Activated naive CD4-positive, alpha-beta T cell treated with anti-CD3 and anti-CD28 coated beads, Interleukin-2, amount 50 U/mL, for 24 hours (primary cell): ENCODE measurements at regions not wholly inside any gene's neighbourhood (a gene's known extent, or its start where the extent isn't known, plus 50 kb on each side); places are given as distances from the start of the nearest gene placed in this dataset.
"Not testable (repeated sequence)": the region's sequence is repeated elsewhere in the genome, so short reads cannot be mapped to it uniquely, and the experiment has no call there.

ENCODE experiments used
- H3K27ac Mint-ChIP-seq: one replicate; pipeline ENCODE4 v1.8.0; 2021; ENCODE audit warnings: mild to moderate bottlenecking, mixed read lengths
- H3K27me3 Mint-ChIP-seq: one replicate; pipeline ENCODE4 v1.8.0; 2021; ENCODE audit warnings: mixed read lengths
- H3K36me3 Mint-ChIP-seq: one replicate; pipeline ENCODE4 v1.8.0; 2021; ENCODE audit warnings: mixed read lengths
- H3K4me1 Mint-ChIP-seq: one replicate; pipeline ENCODE4 v1.8.0; 2021; ENCODE audit warnings: mixed read lengths
- H3K4me3 Mint-ChIP-seq: one replicate; pipeline ENCODE4 v1.8.0; 2021; ENCODE audit warnings: mild to moderate bottlenecking, mixed read lengths
- H3K9me3 Mint-ChIP-seq: one replicate; pipeline ENCODE4 v1.8.0; 2021; ENCODE audit warnings: mixed read lengths

- Mint-ChIP-seq H3K27me3 (peaks cover 2% of the 10 kb centered on the region), H3K9me3 (no peaks in the 10 kb centered on the region), H3K36me3 (no peaks in the 10 kb centered on the region), H3K27ac (no peak overlapping the region), H3K4me1 (no peaks in the 10 kb centered on the region), H3K4me3 (no peak overlapping the region)
Observed at GRCh38 chr18:70415823-70416488, 127.1 kb downstream of the SOCS6 start.

- no peaks in the 10 kb centered on the region for H3K9me3 Mint-ChIP-seq
- no peaks in the 10 kb centered on the region for H3K36me3 Mint-ChIP-seq
- H3K4me1 Mint-ChIP-seq, result no peaks in the 10 kb centered on the region
- H3K27me3 Mint-ChIP-seq, result peaks cover 8% of the 10 kb centered on the region
- no peak overlapping the region for H3K4me3 Mint-ChIP-seq
- H3K27ac Mint-ChIP-seq, result no peak overlapping the region
Observed at GRCh38 chr18:70414315-70414900, 125.6 kb downstream of the SOCS6 start.

GRCh38 chr18:70413455-70413854, 124.6 kb downstream of the SOCS6 start:
- Mint-ChIP-seq H3K27me3 (peaks cover 8% of the 10 kb centered on the region), H3K27ac (no peak overlapping the region), H3K4me3 (no peak overlapping the region), H3K36me3 (no peaks in the 10 kb centered on the region), H3K4me1 (no peaks in the 10 kb centered on the region), H3K9me3 (no peaks in the 10 kb centered on the region)

GRCh38 chr18:70411876-70412435, 123.1 kb downstream of the SOCS6 start:
- H3K4me3 Mint-ChIP-seq, result no peak overlapping the region

GRCh38 chr18:70411307-70411706, 122.5 kb downstream of the SOCS6 start:
- Mint-ChIP-seq H3K36me3 (no peaks in the 10 kb centered on the region), H3K4me1 (no peaks in the 10 kb centered on the region), H3K27me3 (peaks cover 8% of the 10 kb centered on the region), H3K9me3 (no peaks in the 10 kb centered on the region), H3K27ac (no peak overlapping the region), H3K4me3 (no peak overlapping the region)

More at GRCh38 chr18:70411876-70412435, 123.1 kb downstream of the SOCS6 start:
- Mint-ChIP-seq H3K27ac (no peak overlapping the region), H3K36me3 (no peaks in the 10 kb centered on the region), H3K4me1 (no peaks in the 10 kb centered on the region), H3K27me3 (peaks cover 8% of the 10 kb centered on the region), H3K9me3 (no peaks in the 10 kb centered on the region)

GRCh38 chr18:70405052-70405451, 116.2 kb downstream of the SOCS6 start:
- Mint-ChIP-seq H3K27ac (no peak overlapping the region), H3K36me3 (no peaks in the 10 kb centered on the region), H3K4me1 (no peaks in the 10 kb centered on the region), H3K4me3 (no peak overlapping the region), H3K27me3 (peaks cover 3% of the 10 kb centered on the region), H3K9me3 (no peaks in the 10 kb centered on the region)

GRCh38 chr18:70400476-70400875, 111.6 kb downstream of the SOCS6 start:
- Mint-ChIP-seq H3K27me3 (no peaks in the 10 kb centered on the region), H3K9me3 (no peaks in the 10 kb centered on the region), H3K27ac (no peak overlapping the region), H3K4me1 (no peaks in the 10 kb centered on the region), H3K36me3 (no peaks in the 10 kb centered on the region), H3K4me3 (no peak overlapping the region)

GRCh38 chr18:70398076-70398475, 109.2 kb downstream of the SOCS6 start:
- Mint-ChIP-seq H3K27me3 (no peaks in the 10 kb centered on the region), H3K27ac (no peak overlapping the region), H3K4me3 (no peak overlapping the region), H3K4me1 (no peaks in the 10 kb centered on the region), H3K9me3 (no peaks in the 10 kb centered on the region), H3K36me3 (no peaks in the 10 kb centered on the region)

GRCh38 chr18:70397259-70397925, 108.5 kb downstream of the SOCS6 start:
- H3K27me3 Mint-ChIP-seq, result peaks cover 2% of the 10 kb centered on the region

GRCh38 chr18:70395771-70396170, 106.9 kb downstream of the SOCS6 start:
- not testable (repeated sequence) for H3K27me3 Mint-ChIP-seq, H3K27ac Mint-ChIP-seq, H3K36me3 Mint-ChIP-seq, H3K9me3 Mint-ChIP-seq, H3K4me1 Mint-ChIP-seq, H3K4me3 Mint-ChIP-seq

More at GRCh38 chr18:70397259-70397925, 108.5 kb downstream of the SOCS6 start:
- H3K4me3 Mint-ChIP-seq, result no peak overlapping the region
- H3K36me3 Mint-ChIP-seq, result no peaks in the 10 kb centered on the region
- H3K4me1 Mint-ChIP-seq, result no peaks in the 10 kb centered on the region
- no peaks in the 10 kb centered on the region for H3K9me3 Mint-ChIP-seq
- H3K27ac Mint-ChIP-seq, result no peak overlapping the region

- H3K9me3 Mint-ChIP-seq, result no peaks in the 10 kb centered on the region
- peaks cover 2% of the 10 kb centered on the region for H3K27me3 Mint-ChIP-seq
- H3K27ac Mint-ChIP-seq, result no peak overlapping the region
- H3K4me1 Mint-ChIP-seq, result no peaks in the 10 kb centered on the region
- no peaks in the 10 kb centered on the region for H3K36me3 Mint-ChIP-seq
- no peak overlapping the region for H3K4me3 Mint-ChIP-seq
Observed at GRCh38 chr18:70394672-70395071, 105.8 kb downstream of the SOCS6 start.

GRCh38 chr18:70390371-70391090, 101.7 kb downstream of the SOCS6 start:
- Mint-ChIP-seq H3K4me3 (no peak overlapping the region), H3K36me3 (no peaks in the 10 kb centered on the region), H3K4me1 (no peaks in the 10 kb centered on the region), H3K9me3 (no peaks in the 10 kb centered on the region), H3K27me3 (peaks cover 2% of the 10 kb centered on the region), H3K27ac (no peak overlapping the region)

GRCh38 chr18:70389036-70389435, 100.2 kb downstream of the SOCS6 start:
- H3K9me3 Mint-ChIP-seq, H3K4me1 Mint-ChIP-seq, H3K4me3 Mint-ChIP-seq, H3K27me3 Mint-ChIP-seq, H3K27ac Mint-ChIP-seq, H3K36me3 Mint-ChIP-seq: not testable (repeated sequence)

- Mint-ChIP-seq H3K4me3 (no peak overlapping the region), H3K27me3 (peaks cover 3% of the 10 kb centered on the region), H3K4me1 (no peaks in the 10 kb centered on the region), H3K9me3 (no peaks in the 10 kb centered on the region), H3K27ac (no peak overlapping the region), H3K36me3 (no peaks in the 10 kb centered on the region)
Observed at GRCh38 chr18:70387027-70387426, 98.2 kb downstream of the SOCS6 start.

- no peak overlapping the region for H3K4me3 Mint-ChIP-seq
- no peaks in the 10 kb centered on the region for H3K9me3 Mint-ChIP-seq
- H3K27me3 Mint-ChIP-seq, result peaks cover 3% of the 10 kb centered on the region
- H3K4me1 Mint-ChIP-seq, result no peaks in the 10 kb centered on the region
- H3K27ac Mint-ChIP-seq, result no peak overlapping the region
- H3K36me3 Mint-ChIP-seq, result no peaks in the 10 kb centered on the region
Observed at GRCh38 chr18:70386582-70386981, 97.7 kb downstream of the SOCS6 start.

GRCh38 chr18:70385474-70385873, 96.6 kb downstream of the SOCS6 start:
- Mint-ChIP-seq H3K27me3 (peaks cover 3% of the 10 kb centered on the region), H3K9me3 (no peaks in the 10 kb centered on the region), H3K4me1 (no peaks in the 10 kb centered on the region), H3K4me3 (no peak overlapping the region), H3K27ac (no peak overlapping the region), H3K36me3 (no peaks in the 10 kb centered on the region)
